GM12873 (cell line): ENCODE measurements at regions not wholly inside any gene's neighbourhood (a gene's known extent, or its start where the extent isn't known, plus 50 kb on each side); places are given as distances from the start of the nearest gene placed in this dataset.

Experiments used
- TF ChIP-seq, protein P1 (sequence below): IDR thresholded peaks from 2 replicates; pipeline ENCODE4 v1.5.1; 2012; ENCODE audit warnings: low read depth, mild to moderate bottlenecking, moderate library complexity, low read length, control low read depth; ENCODE audit not compliant: insufficient read depth; ENCODE audit errors: missing control alignments

DNA sequence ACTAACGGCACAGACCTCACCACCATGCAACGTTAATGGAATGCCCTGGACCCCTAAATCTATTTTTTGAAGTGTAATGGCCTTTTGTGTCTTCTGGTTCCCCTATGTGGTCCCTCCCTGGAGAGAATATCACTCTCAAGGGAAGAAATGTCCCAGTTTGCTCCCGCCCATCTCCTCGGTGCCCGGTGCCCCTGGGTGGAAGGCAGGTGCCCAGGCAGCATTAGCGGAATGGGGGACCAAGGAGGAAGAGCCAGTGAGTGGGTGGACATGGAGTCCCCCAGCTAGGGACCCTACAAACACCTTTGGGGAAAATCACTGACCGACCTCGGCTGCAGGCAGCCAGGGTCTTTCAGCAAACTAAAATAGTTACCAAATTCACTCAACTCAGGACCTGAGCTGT, 212.1 kb upstream of the RTL1 start:
- TF ChIP-seq, protein P1, sequence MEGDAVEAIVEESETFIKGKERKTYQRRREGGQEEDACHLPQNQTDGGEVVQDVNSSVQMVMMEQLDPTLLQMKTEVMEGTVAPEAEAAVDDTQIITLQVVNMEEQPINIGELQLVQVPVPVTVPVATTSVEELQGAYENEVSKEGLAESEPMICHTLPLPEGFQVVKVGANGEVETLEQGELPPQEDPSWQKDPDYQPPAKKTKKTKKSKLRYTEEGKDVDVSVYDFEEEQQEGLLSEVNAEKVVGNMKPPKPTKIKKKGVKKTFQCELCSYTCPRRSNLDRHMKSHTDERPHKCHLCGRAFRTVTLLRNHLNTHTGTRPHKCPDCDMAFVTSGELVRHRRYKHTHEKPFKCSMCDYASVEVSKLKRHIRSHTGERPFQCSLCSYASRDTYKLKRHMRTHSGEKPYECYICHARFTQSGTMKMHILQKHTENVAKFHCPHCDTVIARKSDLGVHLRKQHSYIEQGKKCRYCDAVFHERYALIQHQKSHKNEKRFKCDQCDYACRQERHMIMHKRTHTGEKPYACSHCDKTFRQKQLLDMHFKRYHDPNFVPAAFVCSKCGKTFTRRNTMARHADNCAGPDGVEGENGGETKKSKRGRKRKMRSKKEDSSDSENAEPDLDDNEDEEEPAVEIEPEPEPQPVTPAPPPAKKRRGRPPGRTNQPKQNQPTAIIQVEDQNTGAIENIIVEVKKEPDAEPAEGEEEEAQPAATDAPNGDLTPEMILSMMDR: no peak

DNA sequence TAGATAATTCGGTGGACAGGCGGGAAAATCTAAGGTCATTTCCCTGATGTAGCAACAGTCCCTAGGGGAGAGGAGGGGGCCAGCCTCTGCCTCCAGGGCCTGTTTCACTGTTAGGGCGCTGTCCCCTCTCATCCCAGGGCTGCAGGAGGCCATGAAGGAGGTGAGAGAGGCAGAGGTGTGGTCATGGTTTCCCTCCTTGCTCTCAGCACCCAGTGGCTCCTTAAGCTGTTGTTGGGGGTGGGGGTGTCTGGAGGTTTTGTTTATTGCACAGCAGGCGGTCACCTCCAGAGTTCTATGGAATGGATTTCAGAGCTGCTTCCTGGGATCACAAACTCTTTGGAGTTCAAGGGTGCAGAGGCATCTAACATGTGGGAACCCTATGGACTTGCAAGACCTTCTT, 212.5 kb upstream of the RTL1 start:
- TF ChIP-seq, protein P1: no peak

DNA sequence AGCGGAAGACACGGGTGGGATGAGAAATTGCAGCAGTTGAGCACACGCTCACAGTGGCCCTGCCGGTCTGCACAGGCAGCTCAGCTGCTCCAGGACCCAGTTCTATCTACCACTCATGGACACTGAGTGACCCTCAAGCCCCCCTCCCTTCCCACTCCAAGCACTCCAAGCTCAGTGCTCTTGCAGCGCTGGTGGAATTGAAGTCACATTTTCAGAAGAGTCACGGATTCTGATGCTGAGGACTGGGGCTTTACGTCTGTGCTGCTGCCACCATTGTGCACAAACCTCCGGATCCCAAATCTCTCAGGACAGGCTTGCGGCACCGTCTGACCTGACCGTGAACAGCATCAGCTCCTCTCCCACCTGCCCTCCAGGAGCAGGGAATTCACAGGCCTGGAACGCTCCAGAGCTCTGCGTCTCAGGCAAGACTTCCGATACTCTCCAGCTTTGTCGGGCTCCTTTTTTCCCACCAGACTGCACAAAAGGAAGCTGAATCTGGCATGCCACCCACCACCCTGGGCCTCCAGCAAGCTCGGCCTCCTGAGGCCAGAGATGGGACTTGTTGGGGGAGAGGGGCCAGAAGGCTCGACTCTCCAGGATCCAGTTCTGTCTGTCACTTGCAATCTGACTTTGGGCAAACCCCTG, 213.1 kb upstream of the RTL1 start:
- TF ChIP-seq, protein P1: no peak

DNA sequence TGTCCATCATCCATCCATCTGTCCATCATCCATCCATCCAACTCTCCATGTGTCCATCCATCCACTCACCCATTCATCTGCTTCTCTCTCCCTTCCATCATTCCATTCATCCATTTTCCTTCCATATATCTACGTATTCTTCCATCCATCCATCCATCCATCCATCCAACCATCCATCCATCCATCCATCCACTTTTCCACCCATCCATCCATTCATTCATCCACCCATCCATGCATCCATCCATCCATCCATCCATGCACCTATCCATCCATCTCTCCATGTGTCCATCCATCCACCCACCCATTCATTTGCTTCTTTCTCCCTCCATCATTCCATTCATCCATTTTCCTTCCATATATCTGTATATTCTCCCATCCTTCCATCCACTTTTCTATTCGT, 214.0 kb upstream of the RTL1 start:
- TF ChIP-seq, protein P1: no peak

DNA sequence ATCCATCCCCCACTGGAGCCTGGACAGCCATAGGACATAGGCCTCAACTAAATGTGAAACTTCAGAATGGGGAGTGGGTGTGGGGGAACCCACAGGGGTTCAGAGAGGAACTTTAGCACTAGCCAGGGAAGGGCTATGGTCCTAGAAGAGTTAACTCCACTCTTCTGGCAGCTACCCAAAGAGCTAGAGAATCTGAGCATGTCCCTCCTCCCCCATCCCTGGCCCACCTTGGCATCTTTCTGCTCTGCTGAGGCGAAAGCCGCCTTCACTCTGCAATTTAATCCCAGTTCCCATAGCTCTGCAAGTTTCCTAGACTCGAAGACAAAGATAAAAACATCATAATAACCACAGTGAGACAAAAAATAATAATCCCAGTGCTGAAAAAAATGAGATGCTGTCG, 214.7 kb upstream of the RTL1 start:
- TF ChIP-seq, protein P1: no peak

DNA sequence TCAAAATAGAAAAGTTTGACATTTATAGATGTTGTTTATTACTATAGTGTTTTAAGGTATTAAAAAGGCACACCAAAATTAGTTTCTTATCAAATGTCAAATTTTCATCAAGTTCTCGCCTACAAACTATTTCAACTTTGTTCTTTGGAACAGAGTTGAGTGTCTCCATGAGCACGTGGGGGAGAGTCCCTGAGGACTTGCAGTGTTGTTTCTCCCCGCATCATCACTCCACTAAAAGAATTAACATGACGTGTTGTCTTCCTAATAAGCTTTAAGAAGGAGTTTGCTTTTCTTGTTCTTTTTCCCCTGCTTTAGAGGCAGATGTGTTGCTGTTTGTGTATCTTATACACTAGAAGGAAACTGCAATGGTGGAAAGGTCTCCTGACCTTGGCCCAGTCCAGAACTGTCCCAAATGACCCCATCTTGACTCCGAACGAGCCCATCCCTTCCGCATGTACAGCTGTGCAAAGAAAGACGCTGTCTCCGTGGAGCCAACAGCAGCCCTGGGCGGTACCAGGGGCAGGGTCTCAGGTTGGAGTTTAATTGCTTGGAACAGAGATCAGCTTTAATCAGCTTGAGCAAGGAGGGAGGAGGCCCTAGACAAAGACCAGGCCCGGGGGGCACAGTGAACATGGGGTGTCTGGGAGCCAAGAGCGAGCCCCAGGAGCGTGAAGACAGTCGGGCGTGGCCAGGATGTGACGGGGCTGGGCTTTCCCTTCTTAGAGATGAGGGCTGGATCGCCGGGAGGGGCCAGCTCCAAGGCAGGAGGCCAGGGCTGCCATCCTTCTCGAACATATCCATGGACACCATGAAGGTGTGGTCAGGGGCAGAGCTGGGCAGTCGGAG, 215.4 kb upstream of the RTL1 start:
- TF ChIP-seq, protein P1: no peak

DNA sequence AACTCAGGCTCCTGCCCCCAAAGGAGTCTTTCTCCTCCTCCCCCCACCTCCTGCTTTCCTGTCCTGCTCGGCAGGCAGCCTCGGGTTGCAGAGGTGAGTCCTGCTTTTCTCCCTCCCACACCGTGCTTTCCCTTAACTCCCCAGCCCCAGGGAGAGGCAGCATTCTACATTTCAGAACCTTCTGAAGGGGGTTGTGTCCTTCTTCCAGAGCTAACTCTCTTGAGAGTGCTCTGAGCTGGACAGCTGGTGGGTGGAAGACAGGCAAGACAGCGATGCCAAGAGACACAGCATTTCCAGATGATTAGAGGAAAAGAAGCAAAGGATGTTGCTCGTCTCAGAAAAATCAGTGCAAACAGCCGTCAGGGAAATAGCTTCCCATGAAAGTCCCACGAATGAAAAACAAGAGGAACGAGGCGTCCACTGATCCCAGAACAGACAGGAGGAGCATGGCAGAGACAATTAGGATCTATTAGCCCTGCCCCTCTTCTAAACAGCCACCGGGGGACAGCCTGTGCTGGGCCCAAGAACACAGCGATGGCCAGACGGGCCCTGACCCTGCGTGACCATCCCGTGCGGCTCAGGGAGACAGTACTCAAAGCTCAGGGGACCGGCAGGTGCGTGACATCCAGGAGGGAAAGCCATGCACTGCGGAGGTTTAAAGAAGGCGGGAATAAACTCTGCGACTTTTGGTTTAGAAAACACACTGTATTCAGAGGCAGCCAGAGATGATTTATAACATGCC, 216.5 kb upstream of the RTL1 start:
- TF ChIP-seq, protein P1: no peak
